ENCODE measurements at regions not wholly inside any gene's neighbourhood (a gene's known extent, or its start where the extent isn't known, plus 50 kb on each side); places are given as distances from the start of the nearest gene placed in this dataset.

DNA sequence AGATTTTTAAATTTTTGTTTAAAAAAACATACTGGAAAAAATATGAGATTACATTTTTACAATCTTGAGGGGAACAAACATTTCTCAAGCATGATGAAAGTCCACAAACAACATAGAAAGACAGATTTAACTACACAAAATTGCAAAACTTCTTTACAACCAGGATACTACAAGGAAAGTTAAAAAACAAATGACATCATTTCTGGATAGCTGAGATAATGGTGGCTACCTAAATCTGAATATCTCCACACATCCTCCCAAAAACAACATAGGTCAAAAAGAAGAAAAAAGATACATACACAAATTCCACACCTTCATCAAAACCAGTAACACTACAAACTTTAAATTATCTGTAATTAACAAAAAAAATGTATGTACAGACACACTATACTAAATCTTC is 120.8 kb upstream of the TNPO1 start:
- no peak for TF ChIP-seq CTCF (conservative IDR thresholded peaks at IDR 0.05)
- no peak for TF ChIP-seq ZFX (IDR thresholded peaks at IDR 0.05)

All from C4-2B (cell line).